Keratinocyte (primary cell): ENCODE measurements at regions not wholly inside any gene's neighbourhood (a gene's known extent, or its start where the extent isn't known, plus 50 kb on each side); places are given as distances from the start of the nearest gene placed in this dataset.

Experiments used
- CTCF ChIP-seq, 3 experiments: IDR thresholded peaks in 1 of 3; conservative IDR thresholded peaks in 1 of 3; optimal IDR thresholded peaks in 1 of 3; 2 replicates in 2 of 3; 3 replicates in 1 of 3; pipeline versions ENCODE3 to v1.5.1; 2011; ENCODE audit warnings: low read length in 3 of 3, mild to moderate bottlenecking in 3 of 3, moderate library complexity in 2 of 3, control low read depth in 1 of 3, inconsistent platforms in 1 of 3; ENCODE audit not compliant: insufficient read depth in 2 of 3; ENCODE audit errors: extremely low read depth in 1 of 3
- EZH2 ChIP-seq: IDR thresholded peaks from one replicate; pipeline ENCODE4 v1.6.1; 2012; ENCODE audit warnings: inconsistent platforms, mild to moderate bottlenecking, low read length, moderate library complexity

DNA sequence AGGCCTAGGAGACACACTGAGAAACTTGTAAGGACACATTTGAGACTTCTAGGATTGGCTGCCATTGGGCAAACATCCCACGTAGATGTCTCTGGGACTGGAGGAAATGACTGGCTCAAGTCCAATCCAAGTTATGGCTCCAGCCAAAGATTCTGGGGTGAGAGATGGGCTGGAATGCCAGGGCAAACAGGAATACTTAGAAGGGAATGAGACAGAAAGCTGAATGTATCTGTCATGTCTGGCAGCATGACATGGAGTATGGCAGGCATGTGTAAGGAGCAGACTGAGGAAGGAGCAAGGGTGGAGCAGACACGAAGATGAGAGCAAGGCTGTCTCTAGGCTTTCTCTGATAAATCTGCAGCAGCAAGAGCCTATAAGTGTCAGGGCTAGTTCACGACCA, 209.2 kb downstream of the PHLDA1 start:
- TF ChIP-seq CTCF (optimal IDR thresholded peaks at IDR 0.05 in 1 of 3, IDR thresholded peaks at IDR 0.05 in 1 of 3, conservative IDR thresholded peaks at IDR 0.05 in 1 of 3; ENCODE audit: extremely low read depth in 1 of 3, insufficient read depth in 2 of 3, low read length in 3 of 3) (no peak), EZH2 (no peak)
